HL-60 (cell line): ENCODE measurements at regions not wholly inside any gene's neighbourhood (a gene's known extent, or its start where the extent isn't known, plus 50 kb on each side); places are given as distances from the start of the nearest gene placed in this dataset.

Experiments
- DNase-seq, 2 experiments: peaks; one replicate each; pipeline ENCODE4 v3.0.0-alpha.2; 2010 to 2020; ENCODE audit warnings: low read depth in 1 of 2, low spot score in 1 of 2
- H3K27ac ChIP-seq: fragments of 250-450 bp; sonication (Bioruptor Pico); replicated peaks from 2 replicates; pipeline ENCODE4 v1.5.1; 2020; ENCODE audit warnings: mild to moderate bottlenecking, moderate library complexity
- H3K27me3 ChIP-seq: fragments of 250-450 bp; sonication (Bioruptor Pico); 2 replicates; pipeline ENCODE4 v1.5.1; 2021; ENCODE audit warnings: mild to moderate bottlenecking, moderate library complexity; ENCODE audit not compliant: insufficient read depth, poor library complexity, severe bottlenecking
- H3K4me3 ChIP-seq: replicated peaks from 2 replicates; pipeline ENCODE4 v1.5.1; 2011; ENCODE audit warnings: mild to moderate bottlenecking, control low read depth, low read length; ENCODE audit not compliant: insufficient read depth
- CTCF ChIP-seq: IDR thresholded peaks from one replicate; pipeline ENCODE4 v1.5.1; 2011; ENCODE audit warnings: low read length, control low read depth, inconsistent platforms; ENCODE audit not compliant: insufficient read depth
- GABPA ChIP-seq: IDR thresholded peaks from 2 replicates; pipeline ENCODE4 v1.6.1; 2012; ENCODE audit warnings: low read depth
- POLR2AphosphoS5 ChIP-seq: IDR thresholded peaks from 2 replicates; pipeline ENCODE4 v1.6.1; 2012; ENCODE audit warnings: low read depth
- REST ChIP-seq: IDR thresholded peaks from 2 replicates; pipeline ENCODE4 v1.6.1; 2012; ENCODE audit warnings: low read depth; ENCODE audit not compliant: insufficient replicate concordance
- SPI1 ChIP-seq: IDR thresholded peaks from 2 replicates; pipeline ENCODE4 v1.6.1; 2012; ENCODE audit warnings: low read depth, mild to moderate bottlenecking, borderline replicate concordance

- DNase-seq = peak in 1 of 2 experiments; percentile 62
- peak overlapping the region; percentile 46 for H3K27ac ChIP-seq
- no peaks in the 10 kb centered on the region for H3K27me3 ChIP-seq
- TF ChIP-seq POLR2AphosphoS5 (no peak), SPI1 (no peak), CTCF (no peak), REST (no peak), GABPA (no peak)
- no peak overlapping the region for H3K4me3 ChIP-seq
Observed at GRCh38 chr1:234529095-234529949, 50.3 kb upstream of the TARBP1 start.
